ENCODE measurements at regions not wholly inside any gene's neighbourhood (a gene's known extent, or its start where the extent isn't known, plus 50 kb on each side); places are given as distances from the start of the nearest gene placed in this dataset.

GRCh38 chr17:72422204-72422504, 301.3 kb downstream of the SOX9 start:
- Histone ChIP-seq H3K4me1 (peaks cover 49% of the 10 kb centered on the region), H3K9me3 (peaks cover 14% of the 10 kb centered on the region), H3K36me3 (ENCODE audit: control insufficient read depth, insufficient read depth, low read length) (peaks cover 3% of the 10 kb centered on the region), H3K4me3 (ENCODE audit: low read depth, low read length) (no peak overlapping the region), H3K27me3 (replicated peaks; ENCODE audit: control insufficient read depth, insufficient read depth, low read length) (no peaks in the 10 kb centered on the region)
- TF ChIP-seq, protein P1, sequence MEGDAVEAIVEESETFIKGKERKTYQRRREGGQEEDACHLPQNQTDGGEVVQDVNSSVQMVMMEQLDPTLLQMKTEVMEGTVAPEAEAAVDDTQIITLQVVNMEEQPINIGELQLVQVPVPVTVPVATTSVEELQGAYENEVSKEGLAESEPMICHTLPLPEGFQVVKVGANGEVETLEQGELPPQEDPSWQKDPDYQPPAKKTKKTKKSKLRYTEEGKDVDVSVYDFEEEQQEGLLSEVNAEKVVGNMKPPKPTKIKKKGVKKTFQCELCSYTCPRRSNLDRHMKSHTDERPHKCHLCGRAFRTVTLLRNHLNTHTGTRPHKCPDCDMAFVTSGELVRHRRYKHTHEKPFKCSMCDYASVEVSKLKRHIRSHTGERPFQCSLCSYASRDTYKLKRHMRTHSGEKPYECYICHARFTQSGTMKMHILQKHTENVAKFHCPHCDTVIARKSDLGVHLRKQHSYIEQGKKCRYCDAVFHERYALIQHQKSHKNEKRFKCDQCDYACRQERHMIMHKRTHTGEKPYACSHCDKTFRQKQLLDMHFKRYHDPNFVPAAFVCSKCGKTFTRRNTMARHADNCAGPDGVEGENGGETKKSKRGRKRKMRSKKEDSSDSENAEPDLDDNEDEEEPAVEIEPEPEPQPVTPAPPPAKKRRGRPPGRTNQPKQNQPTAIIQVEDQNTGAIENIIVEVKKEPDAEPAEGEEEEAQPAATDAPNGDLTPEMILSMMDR (IDR thresholded peaks at IDR 0.05; ENCODE audit: insufficient read depth in 1 of 2, low read depth in 1 of 2, low read length in 1 of 2, severe bottlenecking in 1 of 2, unreplicated experiment in 1 of 2): no peak
- peak overlapping the region; percentile 70 for H3K27ac Mint-ChIP-seq (ENCODE audit: unreplicated experiment)
- peaks cover 52% of the 10 kb centered on the region for H3K36me3 Mint-ChIP-seq (ENCODE audit: insufficient read depth, unreplicated experiment)
- no peak for DNase-seq
- peaks cover 44% of the 10 kb centered on the region for H3K4me1 Mint-ChIP-seq (ENCODE audit: low read depth, unreplicated experiment)
- intact Hi-C loops (cut with micrococcal nuclease; ENCODE audit: unreplicated experiment): no loop called here
- POLR2A ChIA-PET: no interaction called here
- CTCF ChIA-PET: no interaction called here
- peaks cover 20% of the 10 kb centered on the region for H3K9me3 Mint-ChIP-seq (ENCODE audit: unreplicated experiment)
- H3K4me3 Mint-ChIP-seq (ENCODE audit: unreplicated experiment): no peak overlapping the region
- no peaks in the 10 kb centered on the region for H3K27me3 Mint-ChIP-seq (ENCODE audit: insufficient read depth, unreplicated experiment)
- BruUV-seq (replicated peaks): no TSS peak

DNA sequence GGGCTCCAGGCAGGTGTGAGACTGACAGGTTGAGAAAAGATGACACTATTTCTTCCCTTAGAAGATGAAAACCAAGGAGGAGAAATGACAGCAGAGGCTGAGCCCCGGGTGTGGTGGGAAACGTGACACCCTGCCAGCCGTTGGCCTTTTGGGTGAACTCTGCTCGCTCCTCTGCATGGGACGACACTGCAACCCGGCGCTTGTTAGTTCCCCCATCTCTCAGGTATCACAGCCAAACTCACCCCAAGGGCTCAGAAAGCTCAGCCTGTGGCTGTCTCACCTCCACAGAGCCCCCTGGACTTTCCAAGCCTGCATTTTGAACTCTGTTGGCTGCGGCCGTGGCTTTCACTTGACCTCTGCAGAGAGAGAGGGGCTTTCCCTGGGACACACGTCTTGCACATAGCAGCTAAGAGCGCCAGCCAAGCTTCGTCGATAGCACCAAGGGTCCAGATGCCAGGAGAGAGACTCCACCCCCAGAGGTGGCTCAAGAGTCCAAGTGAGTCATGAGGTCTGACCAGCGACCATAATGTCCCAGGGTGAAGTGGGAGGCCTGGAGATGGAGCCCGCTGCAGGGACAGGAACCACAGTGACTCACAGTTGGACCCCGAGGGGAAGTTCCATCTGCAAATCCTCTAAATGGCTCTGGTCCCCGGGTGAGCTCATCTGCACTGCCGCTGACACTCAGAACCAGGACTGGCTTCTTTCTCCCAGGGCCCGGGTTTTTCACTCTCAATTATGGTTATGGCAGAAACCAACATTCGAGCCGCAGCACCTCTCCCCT, 301.9 kb downstream of the SOX9 start:
- Mint-ChIP-seq H3K4me1 (ENCODE audit: low read depth, unreplicated experiment) (peaks cover 49% of the 10 kb centered on the region), H3K4me3 (ENCODE audit: unreplicated experiment) (no peak overlapping the region), H3K9me3 (ENCODE audit: unreplicated experiment) (peaks cover 16% of the 10 kb centered on the region), H3K27ac (ENCODE audit: unreplicated experiment) (peak overlapping the region; percentile 70), H3K36me3 (ENCODE audit: insufficient read depth, unreplicated experiment) (peaks cover 47% of the 10 kb centered on the region), H3K27me3 (ENCODE audit: insufficient read depth, unreplicated experiment) (no peaks in the 10 kb centered on the region)
- TF ChIP-seq, protein P1 (IDR thresholded peaks at IDR 0.05; ENCODE audit: insufficient read depth in 1 of 2, low read depth in 1 of 2, low read length in 1 of 2, severe bottlenecking in 1 of 2, unreplicated experiment in 1 of 2): no peak
- ChIA-PET CTCF (no interaction called here), POLR2A (no interaction called here)
- BruUV-seq (replicated peaks): no TSS peak
- peak in 1 of 2 experiments; percentile 67 for DNase-seq
- H3K9me3 ChIP-seq: peaks cover 9% of the 10 kb centered on the region
- H3K27me3 ChIP-seq (replicated peaks; ENCODE audit: control insufficient read depth, insufficient read depth, low read length): no peaks in the 10 kb centered on the region
- H3K36me3 ChIP-seq (ENCODE audit: control insufficient read depth, insufficient read depth, low read length): peaks cover 2% of the 10 kb centered on the region; the same call in 1 of the 2 replicates
- H3K4me1 ChIP-seq: peaks cover 49% of the 10 kb centered on the region
- H3K4me3 ChIP-seq (ENCODE audit: low read depth, low read length): no peak overlapping the region
- intact Hi-C loops (cut with micrococcal nuclease; ENCODE audit: unreplicated experiment): no loop called here

- no TSS peak for BruUV-seq (replicated peaks)
Observed at GRCh38 chr17:72423286-72423589, 302.4 kb downstream of the SOX9 start.

More at GRCh38 chr17:72423286-72423589, 302.4 kb downstream of the SOX9 start:
- TF ChIP-seq, protein P1 (IDR thresholded peaks at IDR 0.05; ENCODE audit: insufficient read depth in 1 of 2, low read depth in 1 of 2, low read length in 1 of 2, severe bottlenecking in 1 of 2, unreplicated experiment in 1 of 2): no peak
- H3K9me3 Mint-ChIP-seq (ENCODE audit: unreplicated experiment): peaks cover 10% of the 10 kb centered on the region
- H3K27me3 Mint-ChIP-seq (ENCODE audit: insufficient read depth, unreplicated experiment): no peaks in the 10 kb centered on the region
- H3K36me3 Mint-ChIP-seq (ENCODE audit: insufficient read depth, unreplicated experiment): peaks cover 41% of the 10 kb centered on the region
- Histone ChIP-seq H3K4me1 (peaks cover 49% of the 10 kb centered on the region), H3K9me3 (peaks cover 3% of the 10 kb centered on the region), H3K36me3 (ENCODE audit: control insufficient read depth, insufficient read depth, low read length) (peaks cover 2% of the 10 kb centered on the region; the same call in 1 of the 2 replicates), H3K4me3 (ENCODE audit: low read depth, low read length) (no peak overlapping the region), H3K27me3 (replicated peaks; ENCODE audit: control insufficient read depth, insufficient read depth, low read length) (no peaks in the 10 kb centered on the region)
- H3K4me3 Mint-ChIP-seq (ENCODE audit: unreplicated experiment): no peak overlapping the region
- ChIA-PET CTCF (no interaction called here), POLR2A (no interaction called here)
- H3K4me1 Mint-ChIP-seq (ENCODE audit: low read depth, unreplicated experiment): peaks cover 50% of the 10 kb centered on the region
- intact Hi-C loops (cut with micrococcal nuclease; ENCODE audit: unreplicated experiment): no loop called here
- DNase-seq: no peak
- peak overlapping the region; percentile 70 for H3K27ac Mint-ChIP-seq (ENCODE audit: unreplicated experiment)

Measured in Caco-2 (cell line).